GM10266 (cell line): ENCODE measurements at regions not wholly inside any gene's neighbourhood (a gene's known extent, or its start where the extent isn't known, plus 50 kb on each side); places are given as distances from the start of the nearest gene placed in this dataset.

ENCODE experiments used
- DNase-seq: peaks from one replicate; pipeline ENCODE4 v3.0.0; 2012; ENCODE audit errors: extremely low spot score
- TF ChIP-seq, protein P1 (sequence below): IDR thresholded peaks from 2 replicates; pipeline ENCODE4 v1.5.1; 2012; ENCODE audit warnings: mild to moderate bottlenecking, low read depth; ENCODE audit not compliant: control insufficient read depth, insufficient read depth; ENCODE audit errors: missing control alignments

DNA sequence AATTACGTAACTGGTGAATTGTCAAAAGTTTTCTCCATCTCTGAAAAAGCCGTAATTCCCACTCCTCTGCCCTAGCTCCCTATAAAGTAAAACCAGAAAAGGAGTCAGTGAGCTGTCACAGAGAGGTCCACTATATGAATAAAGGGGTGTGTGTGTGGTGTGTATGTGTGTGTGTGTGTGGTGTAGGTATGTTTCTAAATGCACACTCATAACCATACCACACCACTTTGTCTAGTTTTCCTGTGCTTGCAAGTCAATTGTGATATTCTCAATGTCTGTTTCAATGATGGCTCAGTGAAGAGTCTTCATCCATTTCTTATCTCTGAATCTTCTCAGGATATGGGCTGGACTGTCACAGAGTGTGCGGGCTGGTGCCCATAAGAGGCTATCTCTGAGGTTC is 54.8 kb upstream of the CCDC68 start:
- no peak for DNase-seq
- TF ChIP-seq, protein P1, sequence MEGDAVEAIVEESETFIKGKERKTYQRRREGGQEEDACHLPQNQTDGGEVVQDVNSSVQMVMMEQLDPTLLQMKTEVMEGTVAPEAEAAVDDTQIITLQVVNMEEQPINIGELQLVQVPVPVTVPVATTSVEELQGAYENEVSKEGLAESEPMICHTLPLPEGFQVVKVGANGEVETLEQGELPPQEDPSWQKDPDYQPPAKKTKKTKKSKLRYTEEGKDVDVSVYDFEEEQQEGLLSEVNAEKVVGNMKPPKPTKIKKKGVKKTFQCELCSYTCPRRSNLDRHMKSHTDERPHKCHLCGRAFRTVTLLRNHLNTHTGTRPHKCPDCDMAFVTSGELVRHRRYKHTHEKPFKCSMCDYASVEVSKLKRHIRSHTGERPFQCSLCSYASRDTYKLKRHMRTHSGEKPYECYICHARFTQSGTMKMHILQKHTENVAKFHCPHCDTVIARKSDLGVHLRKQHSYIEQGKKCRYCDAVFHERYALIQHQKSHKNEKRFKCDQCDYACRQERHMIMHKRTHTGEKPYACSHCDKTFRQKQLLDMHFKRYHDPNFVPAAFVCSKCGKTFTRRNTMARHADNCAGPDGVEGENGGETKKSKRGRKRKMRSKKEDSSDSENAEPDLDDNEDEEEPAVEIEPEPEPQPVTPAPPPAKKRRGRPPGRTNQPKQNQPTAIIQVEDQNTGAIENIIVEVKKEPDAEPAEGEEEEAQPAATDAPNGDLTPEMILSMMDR, result no peak

DNA sequence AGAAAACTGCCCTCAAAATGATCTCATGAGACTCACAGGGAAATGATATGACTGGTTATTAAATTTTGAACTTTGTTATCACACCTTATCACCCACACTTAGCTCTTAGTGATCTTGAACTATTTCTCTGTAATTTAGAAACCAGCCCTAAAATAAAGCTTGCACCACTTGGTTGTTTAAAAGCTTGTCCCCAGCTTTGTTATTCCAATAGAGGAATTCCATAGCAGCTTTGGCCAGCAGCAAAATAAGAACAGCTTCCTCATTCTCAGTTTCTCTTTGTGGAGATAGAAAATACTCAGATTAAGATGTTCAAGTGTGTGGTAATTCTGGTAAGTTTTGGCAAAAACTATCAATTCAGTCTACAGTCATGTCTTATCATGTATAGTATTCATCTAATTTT is 54.4 kb upstream of the CCDC68 start:
- no peak for DNase-seq
- TF ChIP-seq, protein P1, result no peak

DNA sequence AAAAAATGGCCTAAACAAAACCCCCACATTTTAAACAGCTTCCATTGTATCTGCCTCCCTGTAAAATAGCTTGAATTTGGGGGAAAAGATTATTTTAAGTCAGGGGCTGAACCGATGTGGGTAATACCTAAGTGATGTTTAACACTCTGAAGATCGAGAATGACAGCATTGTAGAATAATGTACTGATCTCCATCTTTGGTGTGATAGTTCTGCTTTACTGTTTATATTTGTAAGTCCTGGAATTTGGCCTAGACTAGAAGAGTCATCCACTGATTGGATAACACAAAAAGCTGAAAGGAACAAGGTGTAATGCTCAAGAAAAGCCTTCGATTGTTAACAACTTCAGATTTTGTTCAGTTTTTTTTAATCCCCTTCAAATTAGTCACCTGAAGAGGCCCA is 53.8 kb upstream of the CCDC68 start:
- DNase-seq, result no peak
- TF ChIP-seq, protein P1, result no peak

DNA sequence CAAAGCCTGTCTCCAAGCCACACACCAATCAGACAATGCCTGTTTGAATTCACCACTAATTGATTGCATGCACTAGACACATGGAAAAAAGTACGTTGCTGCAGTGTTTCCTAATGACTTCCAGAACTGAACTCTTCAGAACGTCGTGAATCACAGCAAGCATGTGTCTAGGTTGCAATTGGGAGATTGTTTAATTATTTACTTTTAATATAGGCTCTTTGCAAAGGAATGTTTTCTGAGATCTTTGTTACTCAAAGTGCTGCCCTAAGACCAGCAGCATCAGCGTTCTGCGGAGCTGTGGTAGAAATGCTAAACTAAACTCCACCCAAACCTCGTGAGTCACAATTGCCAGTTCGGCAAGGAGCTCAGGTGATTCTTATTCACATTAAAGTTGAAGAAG is 52.7 kb upstream of the CCDC68 start:
- TF ChIP-seq, protein P1, result no peak
- DNase-seq, result no peak
